ENCODE measurements at regions not wholly inside any gene's neighbourhood (a gene's known extent, or its start where the extent isn't known, plus 50 kb on each side); places are given as distances from the start of the nearest gene placed in this dataset.

DNA sequence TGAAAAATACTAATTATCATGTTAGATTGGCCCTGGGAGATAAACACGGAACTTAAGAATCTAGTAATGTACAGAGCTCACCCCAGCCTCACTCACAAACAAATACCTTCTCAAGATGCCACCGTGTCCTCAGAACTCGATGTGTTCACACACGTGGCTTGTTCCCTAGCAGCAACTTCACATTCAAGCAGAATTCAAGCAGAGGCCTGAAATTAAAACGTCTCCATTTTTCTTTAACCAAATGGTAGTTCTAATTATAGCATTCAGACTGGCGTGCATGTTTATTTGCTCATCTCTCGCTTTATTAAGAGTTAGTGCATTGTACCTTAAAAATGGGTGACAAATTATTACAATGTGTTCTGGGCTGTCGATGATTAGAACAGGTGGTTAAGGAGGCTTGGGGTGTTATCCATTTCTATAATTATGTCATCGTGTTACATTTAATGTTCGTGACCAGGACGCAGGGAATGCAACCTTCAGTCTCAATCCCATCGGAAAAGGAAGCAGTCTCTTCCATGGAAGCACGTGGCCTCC lies 57.3 kb upstream of the SLC66A3 start:
- Histone ChIP-seq H3K4me1 (ENCODE audit: insufficient read depth, low read length, poor library complexity, severe bottlenecking) (no peaks in the 10 kb centered on the region), H3K4me3 (ENCODE audit: low read depth, low read length, poor library complexity, severe bottlenecking) (no peak overlapping the region), H3K27me3 (replicated peaks; ENCODE audit: insufficient read depth, low read depth, low read length, poor library complexity) (no peaks in the 10 kb centered on the region), H3K9me3 (ENCODE audit: low read depth, low read length, poor library complexity, severe bottlenecking) (no peaks in the 10 kb centered on the region), H3K36me3 (ENCODE audit: insufficient read depth, low read length, poor library complexity, severe bottlenecking) (no peaks in the 10 kb centered on the region), H3K27ac (ENCODE audit: low read depth, low read length, poor library complexity, severe bottlenecking) (no peak overlapping the region)
- no TSS peak for BruUV-seq (replicated peaks)
- no peak for TF ChIP-seq EZH2 (IDR thresholded peaks at IDR 0.05; ENCODE audit: borderline replicate concordance, low read depth, low read length, poor library complexity, severe bottlenecking)
- no peak for TF ChIP-seq CTCF (conservative IDR thresholded peaks at IDR 0.05; ENCODE audit: low read depth, low read length)
- ChIA-PET CTCF (no interaction called here), POLR2A (ENCODE audit: low non-redundant PET) (no interaction called here)
- DNase-seq (ENCODE audit: low spot score) = no peak
- intact Hi-C loops (cut with micrococcal nuclease; ENCODE audit: unreplicated experiment) = no loop called here

DNA sequence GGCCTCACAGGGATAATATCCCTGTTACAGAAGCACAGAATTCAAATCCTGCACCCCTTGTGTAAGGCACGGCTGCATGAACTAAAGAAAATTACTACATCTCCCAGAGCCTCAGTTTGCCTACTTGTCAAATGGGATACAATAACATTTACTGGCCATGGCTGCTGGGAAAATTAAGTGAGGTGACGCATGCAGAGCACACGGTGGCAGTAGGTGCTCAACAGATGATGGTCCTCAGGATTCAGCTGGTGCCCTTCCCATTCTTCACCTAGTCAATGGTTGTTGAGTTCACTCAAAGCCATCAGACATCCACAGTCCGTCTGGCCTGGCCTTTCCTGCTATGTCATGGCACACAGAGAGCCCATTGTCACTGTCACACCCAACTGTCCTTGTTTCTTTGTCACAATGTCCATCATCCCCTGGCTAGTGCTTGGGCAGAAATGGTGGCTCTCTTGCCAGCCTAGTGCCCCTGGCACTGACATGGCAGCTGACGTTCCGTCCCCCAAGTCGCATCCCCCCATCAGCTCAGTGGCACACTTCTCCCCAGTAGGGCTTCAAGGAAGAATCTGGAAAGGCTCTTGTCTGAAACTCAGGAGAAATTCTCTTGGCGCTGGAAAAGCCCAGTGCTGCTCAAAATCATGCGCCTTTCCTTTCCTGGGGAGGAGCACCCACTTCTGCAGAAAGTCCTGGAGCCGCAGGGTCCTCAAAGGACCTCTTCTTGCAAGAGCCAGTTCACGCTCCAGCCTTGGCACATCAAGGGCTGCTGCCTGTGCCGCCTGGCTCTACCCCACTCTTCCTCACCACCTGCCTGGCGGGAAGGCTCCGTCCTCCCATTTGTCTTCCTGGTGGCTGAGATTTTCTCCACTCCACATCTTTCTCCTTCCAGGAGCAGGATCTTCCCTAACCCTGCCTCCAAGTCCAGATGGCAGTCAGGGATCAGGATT lies 55.9 kb upstream of the SLC66A3 start:
- Histone ChIP-seq H3K9me3 (ENCODE audit: low read depth, low read length, poor library complexity, severe bottlenecking) (no peaks in the 10 kb centered on the region), H3K4me3 (ENCODE audit: low read depth, low read length, poor library complexity, severe bottlenecking) (no peak overlapping the region), H3K4me1 (ENCODE audit: insufficient read depth, low read length, poor library complexity, severe bottlenecking) (no peaks in the 10 kb centered on the region), H3K27me3 (replicated peaks; ENCODE audit: insufficient read depth, low read depth, low read length, poor library complexity) (no peaks in the 10 kb centered on the region), H3K36me3 (ENCODE audit: insufficient read depth, low read length, poor library complexity, severe bottlenecking) (no peaks in the 10 kb centered on the region), H3K27ac (ENCODE audit: low read depth, low read length, poor library complexity, severe bottlenecking) (no peak overlapping the region)
- POLR2A ChIA-PET (ENCODE audit: low non-redundant PET) = no interaction called here
- no peak for TF ChIP-seq CTCF (conservative IDR thresholded peaks at IDR 0.05; ENCODE audit: low read depth, low read length)
- intact Hi-C loops (cut with micrococcal nuclease; ENCODE audit: unreplicated experiment) = no loop called here
- CTCF ChIA-PET = no interaction called here
- no TSS peak for BruUV-seq (replicated peaks)
- no peak for DNase-seq (ENCODE audit: low spot score)

DNA sequence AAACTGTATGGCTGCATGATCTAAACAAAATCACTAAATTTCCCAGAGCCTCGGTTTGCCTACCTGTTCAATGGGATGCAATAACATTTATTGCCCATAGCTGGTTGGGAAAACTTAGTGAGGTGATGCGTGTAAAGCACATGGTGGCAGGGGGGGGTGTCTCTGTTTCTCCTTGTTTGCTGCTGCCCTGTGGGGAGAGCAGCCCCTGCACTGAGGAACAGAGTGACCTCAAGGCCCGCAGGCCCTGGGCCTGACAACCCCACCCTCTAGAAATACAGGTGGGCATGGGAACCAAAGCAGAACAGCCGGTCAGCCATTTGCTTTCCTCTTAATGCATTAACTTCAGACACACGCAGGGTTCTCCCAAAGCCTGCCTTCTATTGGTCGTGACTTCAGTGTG lies 55.1 kb upstream of the SLC66A3 start:
- H3K4me1 ChIP-seq (ENCODE audit: insufficient read depth, low read length, poor library complexity, severe bottlenecking) = no peaks in the 10 kb centered on the region
- H3K27ac ChIP-seq (ENCODE audit: low read depth, low read length, poor library complexity, severe bottlenecking) = no peak overlapping the region
- ChIA-PET POLR2A (ENCODE audit: low non-redundant PET) (no interaction called here), CTCF (no interaction called here)
- TF ChIP-seq CTCF (conservative IDR thresholded peaks at IDR 0.05; ENCODE audit: low read depth, low read length) (no peak), EZH2 (IDR thresholded peaks at IDR 0.05; ENCODE audit: borderline replicate concordance, low read depth, low read length, poor library complexity, severe bottlenecking) (no peak)
- H3K27me3 ChIP-seq (replicated peaks; ENCODE audit: insufficient read depth, low read depth, low read length, poor library complexity) = no peaks in the 10 kb centered on the region
- no TSS peak for BruUV-seq (replicated peaks)
- H3K36me3 ChIP-seq (ENCODE audit: insufficient read depth, low read length, poor library complexity, severe bottlenecking) = no peaks in the 10 kb centered on the region
- H3K9me3 ChIP-seq (ENCODE audit: low read depth, low read length, poor library complexity, severe bottlenecking) = no peaks in the 10 kb centered on the region
- intact Hi-C loops (cut with micrococcal nuclease; ENCODE audit: unreplicated experiment) = no loop called here
- DNase-seq (ENCODE audit: low spot score) = no peak
- H3K4me3 ChIP-seq (ENCODE audit: low read depth, low read length, poor library complexity, severe bottlenecking) = no peak overlapping the region
